ENCODE measurements at regions not wholly inside any gene's neighbourhood (a gene's known extent, or its start where the extent isn't known, plus 50 kb on each side); places are given as distances from the start of the nearest gene placed in this dataset.

GRCh38 chr22:34784056-34784455 lies 281.9 kb upstream of the ISX start:
- TF ChIP-seq POLR2A (IDR thresholded peaks at IDR 0.05) (no peak), CTCF (IDR thresholded peaks at IDR 0.05) (no peak)

All from heart left ventricle (tissue), 13 donors.